Loucy (cell line): ENCODE measurements at regions not wholly inside any gene's neighbourhood (a gene's known extent, or its start where the extent isn't known, plus 50 kb on each side); places are given as distances from the start of the nearest gene placed in this dataset.
"Not testable (repeated sequence)": the region's sequence is repeated elsewhere in the genome, so short reads cannot be mapped to it uniquely, and the experiment has no call there.

Experiments
- CTCF ChIP-seq: fragments of 200-600 bp; sonication (generic); conservative IDR thresholded peaks from 2 replicates; pipeline ENCODE4 v1.5.1; 2014; ENCODE audit warnings: mild to moderate bottlenecking, antibody characterized with exemption, low read length
- EZH2phosphoT487 ChIP-seq: fragments of 200-600 bp; IDR thresholded peaks from 2 replicates; pipeline ENCODE4 v1.6.1; 2018; ENCODE audit warnings: antibody characterized with exemption, mild to moderate bottlenecking, moderate library complexity, borderline replicate concordance

DNA sequence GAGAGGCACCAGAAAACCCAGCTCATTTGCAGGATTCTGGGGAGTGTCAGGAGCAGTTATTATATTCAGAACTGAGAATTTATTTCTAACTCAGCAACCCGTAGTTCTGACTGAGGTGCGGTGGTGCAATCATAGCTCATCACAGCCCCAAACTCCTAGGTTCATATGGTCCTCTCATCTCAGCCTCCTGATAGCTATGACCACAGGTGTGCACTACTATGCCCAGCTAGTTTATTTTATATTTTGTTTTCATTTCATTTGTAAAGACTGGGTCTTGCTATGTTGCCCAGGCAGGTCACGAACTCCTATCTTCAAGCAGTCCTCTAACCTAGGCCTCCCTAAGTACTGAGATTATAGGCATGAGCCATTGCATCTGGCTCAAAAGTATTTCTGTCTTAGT, 4819.8 kb upstream of the OR11H1 start:
- not testable (repeated sequence) for TF ChIP-seq CTCF, EZH2phosphoT487
